ENCODE measurements at regions not wholly inside any gene's neighbourhood (a gene's known extent, or its start where the extent isn't known, plus 50 kb on each side); places are given as distances from the start of the nearest gene placed in this dataset.
"Not testable (repeated sequence)": the region's sequence is repeated elsewhere in the genome, so short reads cannot be mapped to it uniquely, and the experiment has no call there.

- no peak for DNase-seq (ENCODE audit: low read depth)
These were observed 296.3 kb upstream of the SGO1 start for GRCh38 chr3:20482350-20482749.

GRCh38 chr3:20480786-20481365 lies 294.9 kb upstream of the SGO1 start:
- DNase-seq (ENCODE audit: low read depth) = peak; percentile 3

GRCh38 chr3:20478436-20478835 lies 292.4 kb upstream of the SGO1 start:
- DNase-seq (ENCODE audit: low read depth) = no peak

- DNase-seq (ENCODE audit: low read depth) = not testable (repeated sequence)
These were observed 278.2 kb upstream of the SGO1 start for GRCh38 chr3:20464237-20464636.

- peak; percentile 3 for DNase-seq (ENCODE audit: low read depth)
These were observed 276.7 kb upstream of the SGO1 start for GRCh38 chr3:20462723-20463122.

GRCh38 chr3:20462226-20462625 lies 276.2 kb upstream of the SGO1 start:
- DNase-seq (ENCODE audit: low read depth) = no peak

- no peak for DNase-seq (ENCODE audit: low read depth)
These were observed 273.1 kb upstream of the SGO1 start for GRCh38 chr3:20458994-20459716.

- DNase-seq (ENCODE audit: low read depth) = no peak
These were observed 270.5 kb upstream of the SGO1 start for GRCh38 chr3:20456511-20456910.

- DNase-seq (ENCODE audit: low read depth) = no peak
These were observed 265.2 kb upstream of the SGO1 start for GRCh38 chr3:20451170-20451569.

- no peak for DNase-seq (ENCODE audit: low read depth)
These were observed 264.6 kb upstream of the SGO1 start for GRCh38 chr3:20450611-20451010.

GRCh38 chr3:20442846-20443245 lies 256.8 kb upstream of the SGO1 start:
- DNase-seq (ENCODE audit: low read depth) = no peak

- not testable (repeated sequence) for DNase-seq (ENCODE audit: low read depth)
These were observed 241.3 kb upstream of the SGO1 start for GRCh38 chr3:20427268-20427667.

GRCh38 chr3:20425138-20425537 lies 239.1 kb upstream of the SGO1 start:
- DNase-seq (ENCODE audit: low read depth) = no peak

GRCh38 chr3:20424086-20424485 lies 238.1 kb upstream of the SGO1 start:
- DNase-seq (ENCODE audit: low read depth) = no peak

- DNase-seq (ENCODE audit: low read depth) = no peak
These were observed 236.4 kb upstream of the SGO1 start for GRCh38 chr3:20422391-20422790.

GRCh38 chr3:20417388-20418108 lies 231.5 kb upstream of the SGO1 start:
- DNase-seq (ENCODE audit: low read depth) = no peak

GRCh38 chr3:20406611-20407011 lies 220.6 kb upstream of the SGO1 start:
- peak; percentile 1 for DNase-seq (ENCODE audit: low read depth)

GRCh38 chr3:20405744-20406143 lies 219.7 kb upstream of the SGO1 start:
- DNase-seq (ENCODE audit: low read depth) = peak; percentile 51

- DNase-seq (ENCODE audit: low read depth) = no peak
These were observed 219.2 kb upstream of the SGO1 start for GRCh38 chr3:20405231-20405630.

- no peak for DNase-seq (ENCODE audit: low read depth)
These were observed 218.7 kb upstream of the SGO1 start for GRCh38 chr3:20404741-20405100.

GRCh38 chr3:20403986-20404740 lies 218.2 kb upstream of the SGO1 start:
- DNase-seq (ENCODE audit: low read depth) = no peak

GRCh38 chr3:20401253-20401652 lies 215.2 kb upstream of the SGO1 start:
- peak; percentile 4 for DNase-seq (ENCODE audit: low read depth)

GRCh38 chr3:20400686-20401085 lies 214.7 kb upstream of the SGO1 start:
- no peak for DNase-seq (ENCODE audit: low read depth)
